Ovary (tissue), 3 donors: ENCODE measurements at regions not wholly inside any gene's neighbourhood (a gene's known extent, or its start where the extent isn't known, plus 50 kb on each side); places are given as distances from the start of the nearest gene placed in this dataset.

Experiments used
- CTCF ChIP-seq, 3 donors: fragments of 450-650 bp in 2 of 3; fragments of 200-600 bp in 1 of 3; IDR thresholded peaks; one replicate each; pipeline versions ENCODE4 v1.5.1 to v1.8.0; 2016 to 2022; ENCODE audit warnings: antibody characterized with exemption in 3 of 3, mild to moderate bottlenecking in 1 of 3
- EP300 ChIP-seq: sonication (generic); formaldehyde crosslinking; IDR thresholded peaks from one replicate; pipeline ENCODE4 v1.6.1; 2017; ENCODE audit warnings: antibody characterized with exemption
- POLR2A ChIP-seq: fragments of 450-650 bp; IDR thresholded peaks from one replicate; pipeline ENCODE4 v1.6.1; 2017; ENCODE audit warnings: antibody characterized with exemption, mild to moderate bottlenecking, moderate library complexity
- donor health status: DM: no; HTN: no; CAD: no.

GRCh38 chr18:66874812-66875474 is 271.1 kb upstream of the CDH19 start:
- TF ChIP-seq POLR2A (no peak), CTCF (IDR thresholded peaks at IDR 0.05) (no peak), EP300 (no peak)
